ENCODE measurements at regions not wholly inside any gene's neighbourhood (a gene's known extent, or its start where the extent isn't known, plus 50 kb on each side); places are given as distances from the start of the nearest gene placed in this dataset.

DNA sequence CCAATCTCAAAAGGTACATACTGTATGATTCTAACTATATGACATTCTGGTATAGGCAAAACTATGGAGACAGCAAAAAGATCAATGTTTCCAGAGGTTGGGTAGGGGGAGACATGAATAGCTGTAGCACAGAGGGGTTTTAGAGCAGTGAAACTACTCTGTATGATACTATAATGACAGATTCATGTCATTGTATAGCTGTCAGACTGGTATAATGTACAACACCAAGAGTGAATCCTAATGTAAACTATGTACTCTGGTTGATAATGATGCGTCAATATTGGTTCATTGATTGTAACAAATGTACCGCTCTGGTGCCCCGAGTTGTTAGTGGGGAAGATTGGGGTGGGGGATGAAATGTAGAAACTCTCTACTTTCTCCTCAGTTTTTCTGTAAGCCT lies 172.4 kb upstream of the SPOPL start:
- TF ChIP-seq, protein P1, sequence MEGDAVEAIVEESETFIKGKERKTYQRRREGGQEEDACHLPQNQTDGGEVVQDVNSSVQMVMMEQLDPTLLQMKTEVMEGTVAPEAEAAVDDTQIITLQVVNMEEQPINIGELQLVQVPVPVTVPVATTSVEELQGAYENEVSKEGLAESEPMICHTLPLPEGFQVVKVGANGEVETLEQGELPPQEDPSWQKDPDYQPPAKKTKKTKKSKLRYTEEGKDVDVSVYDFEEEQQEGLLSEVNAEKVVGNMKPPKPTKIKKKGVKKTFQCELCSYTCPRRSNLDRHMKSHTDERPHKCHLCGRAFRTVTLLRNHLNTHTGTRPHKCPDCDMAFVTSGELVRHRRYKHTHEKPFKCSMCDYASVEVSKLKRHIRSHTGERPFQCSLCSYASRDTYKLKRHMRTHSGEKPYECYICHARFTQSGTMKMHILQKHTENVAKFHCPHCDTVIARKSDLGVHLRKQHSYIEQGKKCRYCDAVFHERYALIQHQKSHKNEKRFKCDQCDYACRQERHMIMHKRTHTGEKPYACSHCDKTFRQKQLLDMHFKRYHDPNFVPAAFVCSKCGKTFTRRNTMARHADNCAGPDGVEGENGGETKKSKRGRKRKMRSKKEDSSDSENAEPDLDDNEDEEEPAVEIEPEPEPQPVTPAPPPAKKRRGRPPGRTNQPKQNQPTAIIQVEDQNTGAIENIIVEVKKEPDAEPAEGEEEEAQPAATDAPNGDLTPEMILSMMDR (IDR thresholded peaks at IDR 0.05; ENCODE audit: insufficient read depth, low read length, severe bottlenecking) = no peak
- FAIRE-seq (no peak), DNase-seq (ENCODE audit: low read depth) (no peak)

DNA sequence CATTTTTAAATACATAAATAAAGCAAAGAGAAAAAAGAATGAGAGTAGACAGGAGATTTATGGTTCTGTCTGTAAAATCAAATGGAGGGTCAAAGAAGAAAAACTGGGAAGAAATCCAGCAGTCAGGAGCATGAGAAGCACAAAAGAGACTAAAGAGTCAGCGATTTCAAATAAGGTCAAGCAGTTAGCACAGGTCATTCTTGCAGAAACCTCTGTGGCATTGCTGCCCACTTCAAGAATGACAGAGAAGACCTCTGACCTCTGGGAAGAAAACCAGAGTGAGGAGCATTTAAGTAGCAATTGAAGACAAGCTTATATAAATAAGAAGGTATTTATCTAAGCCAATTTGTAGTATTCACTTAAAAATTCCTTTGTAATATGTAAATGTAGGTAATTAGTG lies 172.0 kb upstream of the SPOPL start:
- Histone ChIP-seq H3K27me3 (ENCODE audit: control insufficient read depth, insufficient read depth, low read length) (no peaks in the 10 kb centered on the region), H3K36me3 (ENCODE audit: control insufficient read depth, insufficient read depth, low read length) (no peaks in the 10 kb centered on the region), H3K4me3 (ENCODE audit: low read depth, low read length) (no peak overlapping the region)
- DNase-seq (ENCODE audit: low read depth) = no peak
- TF ChIP-seq, protein P1 (IDR thresholded peaks at IDR 0.05; ENCODE audit: insufficient read depth, low read length, severe bottlenecking) = no peak
- FAIRE-seq = no peak

More for the DNA sequence above, 172.4 kb upstream of the SPOPL start:
- H3K27me3 ChIP-seq (ENCODE audit: control insufficient read depth, insufficient read depth, low read length) = no peaks in the 10 kb centered on the region
- H3K36me3 ChIP-seq (ENCODE audit: control insufficient read depth, insufficient read depth, low read length) = no peaks in the 10 kb centered on the region
- H3K4me3 ChIP-seq (ENCODE audit: low read depth, low read length) = no peak overlapping the region

DNA sequence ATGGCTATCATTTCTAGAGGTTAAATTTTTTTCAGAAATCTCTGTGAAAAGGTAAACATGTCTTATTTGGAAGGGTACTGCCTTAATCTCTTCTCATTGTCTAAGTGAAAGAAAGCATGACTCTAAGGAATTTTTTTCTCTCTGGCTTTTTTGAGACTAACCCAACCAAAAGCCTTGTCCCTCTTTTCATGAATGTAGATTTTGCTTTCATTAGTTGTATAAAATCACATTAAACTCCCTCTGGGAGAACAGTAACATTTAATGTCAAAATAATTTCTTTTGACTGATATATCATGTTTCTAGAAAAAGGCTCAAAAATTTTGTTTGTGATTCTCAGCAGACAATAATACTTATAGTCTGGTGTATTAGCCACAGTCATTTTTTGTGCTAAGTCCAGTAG lies 168.4 kb upstream of the SPOPL start:
- TF ChIP-seq, protein P1 (IDR thresholded peaks at IDR 0.05; ENCODE audit: insufficient read depth, low read length, severe bottlenecking) = no peak
- no peak overlapping the region for H3K4me3 ChIP-seq (ENCODE audit: low read depth, low read length)
- FAIRE-seq = no peak
- no peaks in the 10 kb centered on the region for H3K36me3 ChIP-seq (ENCODE audit: control insufficient read depth, insufficient read depth, low read length)
- H3K27me3 ChIP-seq (ENCODE audit: control insufficient read depth, insufficient read depth, low read length) = no peaks in the 10 kb centered on the region
- DNase-seq (ENCODE audit: low read depth) = no peak

DNA sequence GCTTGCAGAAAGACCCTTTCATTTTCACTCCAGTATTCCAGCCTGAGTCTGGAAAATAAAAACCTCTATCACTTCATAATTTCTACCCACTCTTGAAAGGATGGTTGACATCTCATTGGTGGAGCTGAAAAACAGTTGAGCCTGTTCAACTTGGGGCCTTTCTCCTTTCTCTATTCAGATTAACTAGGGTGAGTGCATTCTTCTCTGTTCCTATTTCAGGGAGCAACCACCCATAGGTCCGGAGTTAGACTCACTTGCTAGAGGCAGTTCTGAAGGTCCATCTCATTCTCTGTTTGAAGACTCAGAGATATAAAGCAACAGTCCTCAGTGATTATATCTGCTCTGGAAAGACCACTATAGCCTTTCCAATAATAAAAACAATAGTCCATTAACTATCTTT lies 167.9 kb upstream of the SPOPL start:
- FAIRE-seq = no peak
- Histone ChIP-seq H3K36me3 (ENCODE audit: control insufficient read depth, insufficient read depth, low read length) (no peaks in the 10 kb centered on the region), H3K27me3 (ENCODE audit: control insufficient read depth, insufficient read depth, low read length) (no peaks in the 10 kb centered on the region), H3K4me3 (ENCODE audit: low read depth, low read length) (no peak overlapping the region)
- DNase-seq (ENCODE audit: low read depth) = no peak
- TF ChIP-seq, protein P1 (IDR thresholded peaks at IDR 0.05; ENCODE audit: insufficient read depth, low read length, severe bottlenecking) = no peak

DNA sequence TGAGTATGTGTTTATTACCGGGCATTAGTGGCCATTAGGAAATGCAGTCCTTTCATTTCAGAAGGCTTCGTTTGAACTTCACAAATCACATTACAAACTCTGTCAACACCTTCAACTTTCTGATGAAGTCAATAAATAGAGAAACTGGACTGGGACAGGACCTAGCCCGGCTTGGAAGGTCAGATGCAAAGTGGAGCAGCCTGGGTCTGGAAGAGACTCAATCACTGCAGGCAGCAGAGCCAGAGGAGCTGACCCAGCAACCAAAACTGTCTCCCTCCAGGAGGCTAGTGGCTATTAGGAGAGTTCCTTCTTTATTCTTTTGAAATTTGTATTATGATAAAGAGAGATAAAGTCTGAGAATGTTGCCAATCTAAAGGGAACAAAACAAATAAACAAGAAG lies 167.2 kb upstream of the SPOPL start:
- H3K4me3 ChIP-seq (ENCODE audit: low read depth, low read length) = no peak overlapping the region
- H3K36me3 ChIP-seq (ENCODE audit: control insufficient read depth, insufficient read depth, low read length) = no peaks in the 10 kb centered on the region
- no peak for FAIRE-seq
- TF ChIP-seq, protein P1 (IDR thresholded peaks at IDR 0.05; ENCODE audit: insufficient read depth, low read length, severe bottlenecking) = no peak
- no peaks in the 10 kb centered on the region for H3K27me3 ChIP-seq (ENCODE audit: control insufficient read depth, insufficient read depth, low read length)
- no peak for DNase-seq (ENCODE audit: low read depth)

DNA sequence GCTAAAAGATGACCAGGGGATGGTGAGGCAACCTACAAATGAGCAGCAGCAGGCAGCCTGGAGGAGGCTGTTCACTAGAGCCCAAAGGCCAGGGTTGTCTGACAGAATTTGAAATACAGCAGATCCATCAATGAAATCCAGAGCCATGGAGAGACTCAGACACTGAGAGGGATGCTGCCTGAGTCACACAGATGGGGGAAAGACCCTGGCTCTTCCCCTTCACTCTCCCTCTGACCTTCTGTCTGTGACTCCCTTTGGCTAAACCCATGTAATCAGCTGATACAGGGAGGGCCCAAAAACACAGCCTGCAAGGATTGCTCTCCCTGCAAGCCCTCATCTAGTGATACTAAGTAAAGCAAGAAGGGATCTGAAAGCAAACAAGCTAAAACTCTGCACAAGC lies 166.5 kb upstream of the SPOPL start:
- Histone ChIP-seq H3K27me3 (ENCODE audit: control insufficient read depth, insufficient read depth, low read length) (no peaks in the 10 kb centered on the region), H3K4me3 (ENCODE audit: low read depth, low read length) (no peak overlapping the region), H3K36me3 (ENCODE audit: control insufficient read depth, insufficient read depth, low read length) (no peaks in the 10 kb centered on the region)
- DNase-seq (ENCODE audit: low read depth) = no peak
- TF ChIP-seq, protein P1 (IDR thresholded peaks at IDR 0.05; ENCODE audit: insufficient read depth, low read length, severe bottlenecking) = no peak
- no peak for FAIRE-seq

Measured in bronchial epithelial cell (primary cell).